HL-60 (cell line): ENCODE measurements at regions not wholly inside any gene's neighbourhood (a gene's known extent, or its start where the extent isn't known, plus 50 kb on each side); places are given as distances from the start of the nearest gene placed in this dataset.

Experiments used
- DNase-seq, 2 experiments: peaks; one replicate each; pipeline ENCODE4 v3.0.0-alpha.2; 2010 to 2020; ENCODE audit warnings: low read depth in 1 of 2, low spot score in 1 of 2
- H3K27ac ChIP-seq: fragments of 250-450 bp; sonication (Bioruptor Pico); replicated peaks from 2 replicates; pipeline ENCODE4 v1.5.1; 2020; ENCODE audit warnings: mild to moderate bottlenecking, moderate library complexity
- H3K27me3 ChIP-seq: fragments of 250-450 bp; sonication (Bioruptor Pico); 2 replicates; pipeline ENCODE4 v1.5.1; 2021; ENCODE audit warnings: mild to moderate bottlenecking, moderate library complexity; ENCODE audit not compliant: insufficient read depth, poor library complexity, severe bottlenecking
- H3K4me3 ChIP-seq: replicated peaks from 2 replicates; pipeline ENCODE4 v1.5.1; 2011; ENCODE audit warnings: mild to moderate bottlenecking, control low read depth, low read length; ENCODE audit not compliant: insufficient read depth
- GABPA ChIP-seq: IDR thresholded peaks from 2 replicates; pipeline ENCODE4 v1.6.1; 2012; ENCODE audit warnings: low read depth
- POLR2AphosphoS5 ChIP-seq: IDR thresholded peaks from 2 replicates; pipeline ENCODE4 v1.6.1; 2012; ENCODE audit warnings: low read depth
- REST ChIP-seq: IDR thresholded peaks from 2 replicates; pipeline ENCODE4 v1.6.1; 2012; ENCODE audit warnings: low read depth; ENCODE audit not compliant: insufficient replicate concordance
- SPI1 ChIP-seq: IDR thresholded peaks from 2 replicates; pipeline ENCODE4 v1.6.1; 2012; ENCODE audit warnings: low read depth, mild to moderate bottlenecking, borderline replicate concordance
- TF ChIP-seq, protein P1 (sequence below): IDR thresholded peaks from one replicate; pipeline ENCODE4 v1.5.1; 2011; ENCODE audit warnings: low read length, control low read depth, inconsistent platforms; ENCODE audit not compliant: insufficient read depth

DNA sequence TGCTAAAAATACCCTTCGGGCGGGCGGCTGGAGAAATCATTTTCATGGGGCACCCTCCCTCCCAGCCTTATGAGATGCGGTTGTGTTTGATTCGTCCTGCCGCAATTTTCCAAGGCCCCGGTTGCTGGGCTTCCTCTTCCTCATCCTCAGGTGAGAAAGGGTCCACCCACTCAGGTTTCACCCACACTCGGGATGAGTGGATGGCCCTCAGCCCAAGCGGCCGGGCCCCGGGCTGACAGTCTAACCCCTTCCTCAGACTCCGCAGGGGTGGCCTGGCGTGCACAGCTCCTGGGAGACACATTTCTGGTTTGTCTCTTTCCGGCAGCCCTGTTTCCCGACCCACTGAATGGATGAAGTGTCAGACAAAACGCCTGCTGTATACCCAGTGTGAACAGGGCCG lies 116.5 kb upstream of the LRPAP1 start:
- no peak overlapping the region for H3K27ac ChIP-seq
- TF ChIP-seq POLR2AphosphoS5: no peak
- TF ChIP-seq REST: no peak
- no peak for TF ChIP-seq SPI1
- DNase-seq: no peak
- H3K27me3 ChIP-seq: no peaks in the 10 kb centered on the region
- no peak overlapping the region for H3K4me3 ChIP-seq

DNA sequence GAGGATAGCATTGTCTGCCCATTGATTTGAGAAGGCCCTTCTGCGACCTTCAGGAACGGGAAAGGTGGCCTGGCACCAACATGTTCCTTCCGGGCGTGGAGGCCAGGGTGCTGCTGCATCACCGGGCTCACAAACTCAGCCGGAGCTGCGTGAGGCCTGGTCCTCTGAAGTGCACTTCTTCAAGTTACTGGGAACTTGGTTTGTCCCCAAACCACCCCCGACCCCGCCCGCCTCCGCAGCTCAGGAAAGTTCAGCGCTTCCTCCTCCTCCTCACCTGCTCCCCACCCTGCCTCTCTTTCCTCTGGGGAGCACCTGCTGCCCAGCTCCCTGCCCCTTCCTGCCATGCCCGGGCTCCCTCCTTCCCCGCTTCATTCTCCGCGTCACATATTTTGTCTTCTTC lies 116.0 kb upstream of the LRPAP1 start:
- no peaks in the 10 kb centered on the region for H3K27me3 ChIP-seq
- TF ChIP-seq GABPA (no peak), REST (no peak), SPI1 (no peak), POLR2AphosphoS5 (no peak)
- TF ChIP-seq, protein P1, sequence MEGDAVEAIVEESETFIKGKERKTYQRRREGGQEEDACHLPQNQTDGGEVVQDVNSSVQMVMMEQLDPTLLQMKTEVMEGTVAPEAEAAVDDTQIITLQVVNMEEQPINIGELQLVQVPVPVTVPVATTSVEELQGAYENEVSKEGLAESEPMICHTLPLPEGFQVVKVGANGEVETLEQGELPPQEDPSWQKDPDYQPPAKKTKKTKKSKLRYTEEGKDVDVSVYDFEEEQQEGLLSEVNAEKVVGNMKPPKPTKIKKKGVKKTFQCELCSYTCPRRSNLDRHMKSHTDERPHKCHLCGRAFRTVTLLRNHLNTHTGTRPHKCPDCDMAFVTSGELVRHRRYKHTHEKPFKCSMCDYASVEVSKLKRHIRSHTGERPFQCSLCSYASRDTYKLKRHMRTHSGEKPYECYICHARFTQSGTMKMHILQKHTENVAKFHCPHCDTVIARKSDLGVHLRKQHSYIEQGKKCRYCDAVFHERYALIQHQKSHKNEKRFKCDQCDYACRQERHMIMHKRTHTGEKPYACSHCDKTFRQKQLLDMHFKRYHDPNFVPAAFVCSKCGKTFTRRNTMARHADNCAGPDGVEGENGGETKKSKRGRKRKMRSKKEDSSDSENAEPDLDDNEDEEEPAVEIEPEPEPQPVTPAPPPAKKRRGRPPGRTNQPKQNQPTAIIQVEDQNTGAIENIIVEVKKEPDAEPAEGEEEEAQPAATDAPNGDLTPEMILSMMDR: no peak

GRCh38 chr4:3647421-3647820 lies 115.2 kb upstream of the LRPAP1 start:
- DNase-seq: no peak
- H3K27me3 ChIP-seq: no peaks in the 10 kb centered on the region
- TF ChIP-seq GABPA: no peak
- no peak for TF ChIP-seq REST
- TF ChIP-seq, protein P1: no peak
- no peak for TF ChIP-seq POLR2AphosphoS5
- no peak overlapping the region for H3K4me3 ChIP-seq
- H3K27ac ChIP-seq: no peak overlapping the region

More for the DNA sequence above, 116.0 kb upstream of the LRPAP1 start:
- Histone ChIP-seq H3K4me3 (no peak overlapping the region), H3K27ac (no peak overlapping the region)
- DNase-seq: no peak
